GM19455 (cell line): ENCODE measurements at regions not wholly inside any gene's neighbourhood (a gene's known extent, or its start where the extent isn't known, plus 50 kb on each side); places are given as distances from the start of the nearest gene placed in this dataset.
"Not testable (repeated sequence)": the region's sequence is repeated elsewhere in the genome, so short reads cannot be mapped to it uniquely, and the experiment has no call there.

Source experiments
- ATAC-seq: cut with Tn5 transposase; IDR thresholded peaks from one replicate; pipeline ENCODE4 v1.9.1; 2021; ENCODE audit not compliant: unreplicated experiment

GRCh38 chr5:164251781-164252180, 746.4 kb downstream of the MAT2B start:
- not testable (repeated sequence) for ATAC-seq

DNA sequence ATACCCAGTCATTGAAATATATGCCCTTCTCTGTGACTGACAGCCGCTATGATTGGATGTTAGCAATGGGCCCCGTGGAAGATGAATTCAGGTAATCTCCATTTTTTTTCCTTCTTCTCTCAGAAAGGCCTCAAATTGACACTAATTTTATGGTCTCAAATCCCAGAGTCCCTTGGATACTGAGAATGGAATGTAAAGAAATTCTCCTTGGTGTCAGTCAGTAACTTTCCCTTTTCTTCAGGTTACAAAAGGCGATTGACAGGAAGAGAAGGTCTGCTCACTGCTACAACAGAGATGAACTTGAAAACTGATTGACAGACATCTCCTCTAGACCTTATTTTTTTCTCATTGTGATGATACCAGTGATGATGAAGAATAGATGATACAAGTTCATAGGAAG, 748.3 kb downstream of the MAT2B start:
- no peak for ATAC-seq

DNA sequence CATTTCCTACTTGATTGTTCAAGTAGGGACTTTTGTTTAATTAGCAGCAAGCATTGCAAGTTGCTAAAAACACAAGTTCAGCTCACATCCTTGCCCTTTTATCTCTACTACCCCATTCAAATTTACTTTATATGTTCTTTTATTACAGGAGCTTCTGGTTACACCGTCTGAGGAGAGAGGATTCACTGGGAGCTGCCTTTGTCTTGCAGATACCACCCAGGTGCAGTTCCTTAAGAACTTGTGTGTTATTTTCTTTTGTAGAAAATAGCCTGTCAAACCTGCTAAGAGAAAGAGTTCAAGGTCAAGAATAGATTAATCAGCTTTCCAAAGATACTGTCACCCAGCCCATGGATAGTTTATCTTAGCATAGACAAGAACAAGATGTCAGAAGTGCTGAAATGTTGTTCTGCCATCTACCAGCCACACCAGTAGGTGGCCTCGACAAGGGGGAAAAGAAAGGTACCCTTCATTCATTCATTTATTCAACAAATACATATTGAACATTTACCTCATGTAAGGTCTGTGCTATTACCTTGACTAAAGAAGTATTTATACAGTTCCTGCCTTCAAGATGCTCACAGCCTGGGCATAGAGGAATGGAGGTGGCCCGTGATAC, 750.3 kb downstream of the MAT2B start:
- no peak for ATAC-seq

DNA sequence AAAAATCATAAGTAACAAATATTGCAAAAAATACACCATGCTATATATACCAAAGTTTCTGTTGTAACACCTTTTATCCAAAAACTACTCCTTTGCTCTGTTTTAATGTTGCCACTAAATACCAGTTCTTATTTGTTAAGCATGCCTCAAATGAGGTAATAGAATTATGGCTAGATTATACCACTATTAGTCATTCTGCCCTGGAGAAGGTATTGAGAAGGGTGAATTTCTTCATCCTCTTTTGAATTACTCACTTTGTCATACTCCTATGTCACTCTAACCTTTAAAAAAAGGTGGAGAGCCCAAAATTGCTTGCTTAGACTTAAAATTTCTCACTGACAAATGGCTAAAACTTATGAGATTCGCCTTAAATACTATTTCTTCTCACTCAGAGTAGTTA, 750.9 kb downstream of the MAT2B start:
- no peak for ATAC-seq

DNA sequence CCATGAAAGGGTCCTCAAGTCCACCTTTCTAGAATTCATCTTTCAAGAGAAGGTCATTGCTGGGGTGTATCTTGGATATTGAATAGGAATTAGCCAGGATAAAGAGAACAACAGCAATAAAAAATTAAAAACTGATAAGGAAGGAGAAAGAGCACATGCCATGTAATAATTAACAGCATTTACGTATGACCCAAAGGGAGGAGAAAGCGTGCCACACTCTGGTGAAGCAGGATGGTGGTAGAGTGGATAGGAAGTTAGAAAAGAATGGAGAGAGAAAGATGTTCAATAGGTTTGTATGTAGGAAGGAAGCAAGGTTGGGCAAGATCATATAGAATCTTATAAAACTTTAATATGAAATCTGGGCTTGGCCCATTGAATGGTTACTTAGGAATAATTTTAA, 751.5 kb downstream of the MAT2B start:
- ATAC-seq, result no peak

DNA sequence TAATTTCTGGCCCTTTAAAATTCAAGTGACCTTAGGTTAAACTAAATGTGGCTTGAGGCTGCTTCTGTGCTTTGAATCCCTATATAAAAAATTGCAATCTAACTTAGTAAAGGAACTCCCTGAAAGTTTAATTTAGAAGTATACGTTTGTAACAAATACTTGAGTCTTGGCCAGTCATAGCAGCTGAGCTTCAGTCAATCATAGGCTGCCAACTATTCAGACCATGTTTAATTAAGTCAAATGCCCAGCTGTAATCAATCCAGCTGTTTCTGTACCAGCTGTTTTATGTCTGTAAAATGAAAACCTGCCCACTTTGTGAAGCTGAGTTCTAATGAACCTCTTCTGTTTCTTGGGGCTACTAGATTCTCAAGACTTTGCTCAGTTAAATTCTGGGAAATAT, 760.1 kb downstream of the MAT2B start:
- no peak for ATAC-seq

GRCh38 chr5:164266571-164266970, 761.2 kb downstream of the MAT2B start:
- no peak for ATAC-seq

DNA sequence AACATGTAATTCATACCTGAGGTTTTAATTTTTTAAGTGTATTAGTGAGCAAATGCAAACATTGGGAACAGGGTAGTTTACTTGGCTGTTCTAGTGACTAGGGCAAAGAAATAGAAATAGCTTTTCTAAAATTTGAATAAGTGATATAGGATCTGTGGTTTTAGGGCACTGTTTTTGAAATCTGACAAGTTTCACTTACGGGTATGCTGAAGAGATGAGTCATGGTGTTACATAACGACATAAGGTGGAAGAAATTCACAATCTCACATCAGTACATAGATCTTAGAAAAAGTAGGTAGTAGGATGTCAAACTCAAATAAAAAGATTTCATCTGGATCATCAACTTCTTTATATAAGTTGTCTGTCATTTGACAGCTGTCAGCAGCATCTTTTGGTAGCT, 772.3 kb downstream of the MAT2B start:
- peak; percentile 60 for ATAC-seq

GRCh38 chr5:164289526-164289925, 784.1 kb downstream of the MAT2B start:
- ATAC-seq, result no peak

GRCh38 chr5:164296603-164297080, 791.2 kb downstream of the MAT2B start:
- no peak for ATAC-seq

DNA sequence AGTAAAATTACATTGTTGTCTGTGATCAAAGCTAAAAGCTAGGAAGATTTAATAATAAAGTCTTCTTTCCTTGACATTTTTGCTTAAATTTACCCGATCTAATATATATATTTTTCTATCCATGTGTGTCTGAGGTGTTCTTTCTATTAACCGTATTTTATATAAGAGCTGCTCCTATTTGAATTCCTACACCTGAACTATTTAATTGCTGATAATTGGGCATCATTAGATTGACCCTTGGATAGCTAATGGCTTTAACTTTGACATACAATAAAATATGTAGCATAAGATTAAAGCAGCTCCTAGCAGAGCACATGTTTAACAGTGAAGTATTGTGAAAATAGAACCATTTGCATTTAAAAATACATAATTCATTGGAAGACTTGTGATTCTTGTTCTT, 792.7 kb downstream of the MAT2B start:
- ATAC-seq, result no peak

GRCh38 chr5:164300295-164300694, 794.9 kb downstream of the MAT2B start:
- no peak for ATAC-seq

GRCh38 chr5:164301136-164301535, 795.7 kb downstream of the MAT2B start:
- ATAC-seq, result no peak

DNA sequence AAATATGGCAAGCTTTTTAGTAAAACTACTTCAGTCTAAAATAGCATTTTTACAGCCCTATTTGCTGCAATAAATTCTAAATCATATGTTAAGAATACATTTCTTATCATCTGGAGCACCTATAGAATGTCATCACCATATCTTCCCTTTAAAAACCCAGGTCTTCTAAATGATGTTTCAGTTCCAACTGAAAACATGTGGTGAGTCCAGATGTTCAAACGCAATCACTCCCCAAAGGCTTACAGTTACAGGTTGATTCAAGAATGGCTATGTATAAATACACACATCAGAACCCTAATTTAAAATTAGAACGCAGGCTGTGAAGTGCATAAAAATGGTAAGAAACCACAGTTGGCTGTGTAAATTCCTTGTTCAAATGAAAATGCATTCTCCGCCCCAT, 796.3 kb downstream of the MAT2B start:
- ATAC-seq, result no peak

GRCh38 chr5:164302533-164303235, 797.3 kb downstream of the MAT2B start:
- no peak for ATAC-seq

GRCh38 chr5:164303646-164304215, 798.3 kb downstream of the MAT2B start:
- ATAC-seq, result no peak

GRCh38 chr5:164306662-164307061, 801.2 kb downstream of the MAT2B start:
- ATAC-seq, result no peak

DNA sequence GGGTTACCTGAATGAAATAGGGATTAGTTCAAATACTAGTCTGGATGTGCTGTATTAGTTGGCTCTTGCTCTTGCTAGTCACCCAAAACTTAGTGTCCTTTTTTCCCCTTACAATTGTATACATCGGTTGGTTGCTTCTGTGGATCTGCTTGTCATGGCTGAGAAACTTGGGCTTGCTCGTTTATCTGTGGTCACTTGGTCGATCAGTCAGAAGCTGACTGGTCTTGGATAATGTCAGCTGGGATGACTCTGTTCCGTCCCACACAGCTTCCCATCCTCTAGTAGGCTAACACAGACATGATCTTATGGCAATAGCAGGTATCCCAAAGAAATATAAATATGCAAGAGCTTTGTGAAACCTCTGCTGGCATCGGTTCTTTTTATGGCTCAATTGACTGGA, 807.4 kb downstream of the MAT2B start:
- no peak for ATAC-seq

GRCh38 chr5:164317676-164318075, 812.3 kb downstream of the MAT2B start:
- ATAC-seq, result no peak

- ATAC-seq, result no peak
These were observed 813.7 kb downstream of the MAT2B start for GRCh38 chr5:164319161-164319560.

- ATAC-seq, result no peak
These were observed 818.8 kb downstream of the MAT2B start for GRCh38 chr5:164324239-164324638.

- no peak for ATAC-seq
These were observed 820.8 kb downstream of the MAT2B start for GRCh38 chr5:164326219-164326618.
